Parathyroid adenoma (tissue), 2 donors: ENCODE measurements at regions not wholly inside any gene's neighbourhood (a gene's known extent, or its start where the extent isn't known, plus 50 kb on each side); places are given as distances from the start of the nearest gene placed in this dataset.

Source experiments
- H2AFZ ChIP-seq: fragments of 300-600 bp; sonication (generic); one replicate; pipeline ENCODE4 v1.7.0; 2017; ENCODE audit warnings: antibody characterized with exemption, mild to moderate bottlenecking
- H3K27ac ChIP-seq: fragments of 300-600 bp; sonication (generic); one replicate; pipeline ENCODE4 v1.7.0; 2017
- H3K27me3 ChIP-seq: fragments of 300-600 bp; sonication (generic); one replicate; pipeline ENCODE4 v1.7.0; 2017; ENCODE audit warnings: low read length; ENCODE audit not compliant: control insufficient read depth, insufficient read depth
- H3K36me3 ChIP-seq: fragments of 300-600 bp; sonication (generic); one replicate; pipeline ENCODE4 v1.7.0; 2017; ENCODE audit warnings: low read length; ENCODE audit not compliant: control insufficient read depth, insufficient read depth
- H3K4me1 ChIP-seq: fragments of 300-600 bp; sonication (generic); one replicate; pipeline ENCODE4 v1.7.0; 2017; ENCODE audit warnings: control low read depth
- H3K4me2 ChIP-seq: fragments of 300-600 bp; sonication (generic); one replicate; pipeline ENCODE4 v1.7.0; 2017; ENCODE audit warnings: low read length
- H3K4me3 ChIP-seq: fragments of 300-600 bp; sonication (generic); one replicate; pipeline ENCODE4 v1.7.0; 2017; ENCODE audit warnings: low read depth, low read length
- H3K79me2 ChIP-seq: fragments of 300-600 bp; sonication (generic); one replicate; pipeline ENCODE4 v1.7.0; 2017; ENCODE audit warnings: control low read depth
- H3K9ac ChIP-seq: fragments of 300-600 bp; sonication (generic); one replicate; pipeline ENCODE4 v1.7.0; 2017; ENCODE audit warnings: mild to moderate bottlenecking
- H3K9me3 ChIP-seq: fragments of 300-600 bp; sonication (generic); one replicate; pipeline ENCODE4 v1.7.0; 2017; ENCODE audit warnings: low read length; ENCODE audit not compliant: control insufficient read depth
- TF ChIP-seq, protein P1 (sequence below): fragments of 300-600 bp; sonication (generic); IDR thresholded peaks from one replicate; pipeline ENCODE4 v1.7.0; 2017; ENCODE audit warnings: antibody characterized with exemption, mild to moderate bottlenecking
- donor health status: primary hyperparathyroidism.

DNA sequence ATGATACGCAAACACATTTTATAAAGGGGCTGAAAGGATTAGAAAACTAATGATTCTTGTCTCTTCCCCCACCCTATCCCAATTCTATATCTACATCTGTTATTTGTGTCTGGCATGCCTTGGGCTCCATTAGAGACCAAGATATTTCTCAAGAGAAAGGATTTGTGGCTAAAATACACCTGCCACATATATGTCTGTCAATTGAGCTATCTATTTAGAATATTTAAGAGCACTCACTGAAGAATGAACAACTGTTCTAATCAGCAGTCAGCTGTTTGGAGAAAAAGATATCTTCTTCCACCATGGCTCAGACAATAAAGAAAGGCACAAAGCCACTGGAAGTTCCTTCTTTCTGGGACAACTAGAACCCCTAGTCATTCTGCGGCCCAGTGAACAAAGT lies 61.7 kb upstream of the LRRN1 start:
- TF ChIP-seq, protein P1, sequence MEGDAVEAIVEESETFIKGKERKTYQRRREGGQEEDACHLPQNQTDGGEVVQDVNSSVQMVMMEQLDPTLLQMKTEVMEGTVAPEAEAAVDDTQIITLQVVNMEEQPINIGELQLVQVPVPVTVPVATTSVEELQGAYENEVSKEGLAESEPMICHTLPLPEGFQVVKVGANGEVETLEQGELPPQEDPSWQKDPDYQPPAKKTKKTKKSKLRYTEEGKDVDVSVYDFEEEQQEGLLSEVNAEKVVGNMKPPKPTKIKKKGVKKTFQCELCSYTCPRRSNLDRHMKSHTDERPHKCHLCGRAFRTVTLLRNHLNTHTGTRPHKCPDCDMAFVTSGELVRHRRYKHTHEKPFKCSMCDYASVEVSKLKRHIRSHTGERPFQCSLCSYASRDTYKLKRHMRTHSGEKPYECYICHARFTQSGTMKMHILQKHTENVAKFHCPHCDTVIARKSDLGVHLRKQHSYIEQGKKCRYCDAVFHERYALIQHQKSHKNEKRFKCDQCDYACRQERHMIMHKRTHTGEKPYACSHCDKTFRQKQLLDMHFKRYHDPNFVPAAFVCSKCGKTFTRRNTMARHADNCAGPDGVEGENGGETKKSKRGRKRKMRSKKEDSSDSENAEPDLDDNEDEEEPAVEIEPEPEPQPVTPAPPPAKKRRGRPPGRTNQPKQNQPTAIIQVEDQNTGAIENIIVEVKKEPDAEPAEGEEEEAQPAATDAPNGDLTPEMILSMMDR = no peak
- no peaks in the 10 kb centered on the region for H3K36me3 ChIP-seq
- H3K9me3 ChIP-seq = no peaks in the 10 kb centered on the region
- H3K27ac ChIP-seq = no peak overlapping the region
- no peak overlapping the region for H3K4me3 ChIP-seq
- H3K79me2 ChIP-seq = no peaks in the 10 kb centered on the region
- H3K27me3 ChIP-seq = no peaks in the 10 kb centered on the region
- no peak overlapping the region for H3K4me2 ChIP-seq
- H3K4me1 ChIP-seq = no peaks in the 10 kb centered on the region
- no peak overlapping the region for H2AFZ ChIP-seq
- H3K9ac ChIP-seq = no peak overlapping the region

DNA sequence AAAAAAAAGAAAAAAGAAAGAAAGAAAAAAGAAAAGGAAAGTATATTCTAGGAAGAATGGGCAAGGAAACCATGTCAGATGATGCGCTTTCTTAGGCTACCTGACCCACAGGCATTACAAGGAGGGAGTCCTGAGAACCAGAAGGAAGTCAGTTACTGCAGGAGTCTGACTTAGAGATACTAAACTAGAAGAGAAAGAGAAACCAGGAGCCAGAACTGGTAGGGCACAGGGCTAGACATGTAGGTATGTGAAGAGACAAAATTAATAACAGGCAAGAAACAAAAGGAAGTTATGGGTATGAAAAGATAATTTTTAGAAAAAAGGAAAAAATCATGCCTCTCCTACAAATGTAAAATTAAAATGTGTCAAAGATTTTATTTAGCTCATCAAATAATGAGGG lies 63.3 kb upstream of the LRRN1 start:
- no peak overlapping the region for H3K4me2 ChIP-seq
- no peak overlapping the region for H3K27ac ChIP-seq
- no peak overlapping the region for H3K9ac ChIP-seq
- no peaks in the 10 kb centered on the region for H3K4me1 ChIP-seq
- TF ChIP-seq, protein P1 = no peak
- H3K27me3 ChIP-seq = no peaks in the 10 kb centered on the region
- H3K36me3 ChIP-seq = no peaks in the 10 kb centered on the region
- H3K79me2 ChIP-seq = no peaks in the 10 kb centered on the region
- H3K4me3 ChIP-seq = no peak overlapping the region
- H2AFZ ChIP-seq = no peak overlapping the region
- no peaks in the 10 kb centered on the region for H3K9me3 ChIP-seq

DNA sequence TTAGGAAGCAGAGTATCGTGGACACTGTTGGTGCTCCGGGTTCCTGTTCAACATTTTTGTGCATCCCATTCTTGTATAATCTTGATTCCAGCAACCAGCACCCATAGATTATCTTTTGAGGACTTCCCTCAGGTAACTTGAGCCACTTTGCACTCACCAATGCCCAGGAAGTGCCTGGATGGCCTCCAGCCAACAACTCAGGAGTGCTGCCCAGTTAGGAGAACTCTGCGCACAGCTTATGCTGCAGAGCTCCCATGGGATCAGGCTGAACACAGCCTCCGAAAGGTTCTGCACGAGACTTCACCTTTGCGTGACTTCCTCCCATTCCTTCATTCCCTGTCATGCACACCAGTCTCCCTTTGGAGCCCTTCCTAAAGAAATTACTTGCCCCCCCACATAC lies 64.3 kb upstream of the LRRN1 start:
- H3K36me3 ChIP-seq = no peaks in the 10 kb centered on the region
- no peak overlapping the region for H3K27ac ChIP-seq

DNA sequence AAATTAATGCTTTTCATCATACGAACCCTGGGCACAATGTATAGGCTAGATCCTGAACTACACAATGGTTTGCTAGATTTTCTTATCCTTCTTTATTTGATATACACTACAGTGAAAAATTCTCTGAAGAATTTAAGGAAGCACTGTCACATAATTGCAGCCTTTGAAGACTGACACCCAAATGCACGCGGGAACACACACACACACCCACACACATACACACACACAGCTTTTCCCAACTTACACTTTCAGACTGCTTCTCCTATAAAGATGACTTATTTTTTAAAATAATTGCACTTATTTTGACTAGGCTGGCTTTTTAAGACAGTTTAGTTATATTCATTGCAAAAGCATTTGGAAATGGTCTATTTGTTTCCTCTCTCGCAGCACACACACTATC lies 70.0 kb upstream of the LRRN1 start:
- TF ChIP-seq, protein P1 = no peak
- Histone ChIP-seq H3K4me2 (no peak overlapping the region), H2AFZ (no peak overlapping the region), H3K9ac (no peak overlapping the region), H3K36me3 (no peaks in the 10 kb centered on the region), H3K4me3 (no peak overlapping the region), H3K27ac (no peak overlapping the region), H3K4me1 (no peaks in the 10 kb centered on the region), H3K79me2 (no peaks in the 10 kb centered on the region), H3K9me3 (no peaks in the 10 kb centered on the region), H3K27me3 (no peaks in the 10 kb centered on the region)

More for the DNA sequence above, 64.3 kb upstream of the LRRN1 start:
- H2AFZ ChIP-seq = no peak overlapping the region
- no peaks in the 10 kb centered on the region for H3K9me3 ChIP-seq
- H3K4me1 ChIP-seq = no peaks in the 10 kb centered on the region
- no peak overlapping the region for H3K9ac ChIP-seq
- H3K79me2 ChIP-seq = no peaks in the 10 kb centered on the region
- no peaks in the 10 kb centered on the region for H3K27me3 ChIP-seq
- no peak overlapping the region for H3K4me2 ChIP-seq
- no peak overlapping the region for H3K4me3 ChIP-seq
- TF ChIP-seq, protein P1 = no peak

DNA sequence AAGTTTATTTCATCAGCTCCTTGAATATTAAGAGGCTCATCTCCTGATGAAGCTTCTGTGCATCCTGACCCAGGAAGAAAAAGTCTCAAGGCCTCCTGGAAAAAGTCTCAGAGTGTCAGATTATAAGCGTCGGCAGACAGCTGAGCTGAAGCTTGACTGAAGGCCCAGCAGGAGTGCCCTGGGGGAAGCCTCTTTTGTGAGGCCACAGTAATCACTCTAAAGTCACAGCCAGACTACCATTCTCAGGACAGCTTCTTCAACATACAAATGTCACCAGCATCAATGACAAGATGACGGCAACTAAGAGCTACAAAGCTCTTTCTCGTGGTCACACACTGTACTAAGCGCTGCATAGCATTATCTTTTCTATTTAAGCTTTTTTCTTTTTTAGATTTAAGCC lies 72.7 kb upstream of the LRRN1 start:
- Histone ChIP-seq H3K79me2 (no peaks in the 10 kb centered on the region), H3K4me2 (no peak overlapping the region), H3K4me3 (no peak overlapping the region), H3K9ac (no peak overlapping the region), H3K9me3 (no peaks in the 10 kb centered on the region), H3K4me1 (no peaks in the 10 kb centered on the region), H3K36me3 (no peaks in the 10 kb centered on the region), H2AFZ (no peak overlapping the region), H3K27me3 (no peaks in the 10 kb centered on the region), H3K27ac (no peak overlapping the region)
- TF ChIP-seq, protein P1 = no peak
